Nephron progenitor cell (in vitro differentiated cells): ENCODE measurements at regions not wholly inside any gene's neighbourhood (a gene's known extent, or its start where the extent isn't known, plus 50 kb on each side); places are given as distances from the start of the nearest gene placed in this dataset.
"Not testable (repeated sequence)": the region's sequence is repeated elsewhere in the genome, so short reads cannot be mapped to it uniquely, and the experiment has no call there.

Experiments
- DNase-seq: peaks from one replicate; pipeline ENCODE4 v3.0.0; 2021
- H3K27ac Mint-ChIP-seq: 2 replicates; pipeline ENCODE4 v1.8.0; 2021; ENCODE audit warnings: mild to moderate bottlenecking, moderate library complexity, mixed read lengths
- H3K27me3 Mint-ChIP-seq: 2 replicates; pipeline ENCODE4 v1.8.0; 2021; ENCODE audit warnings: mild to moderate bottlenecking, low read depth, mixed read lengths; ENCODE audit not compliant: poor library complexity
- H3K36me3 Mint-ChIP-seq: 2 replicates; pipeline ENCODE4 v1.8.0; 2021; ENCODE audit warnings: low read depth, mixed read lengths
- H3K4me1 Mint-ChIP-seq: 2 replicates; pipeline ENCODE4 v1.8.0; 2021; ENCODE audit warnings: mixed read lengths
- H3K4me3 Mint-ChIP-seq: 2 replicates; pipeline ENCODE4 v1.8.0; 2021; ENCODE audit warnings: mild to moderate bottlenecking, moderate library complexity, mixed read lengths
- H3K9me3 Mint-ChIP-seq: 2 replicates; pipeline ENCODE4 v1.8.0; 2021; ENCODE audit warnings: mild to moderate bottlenecking, moderate library complexity, mixed read lengths
- CTCF ChIP-seq: fragments of 200-600 bp; sonication (generic); IDR thresholded peaks from 2 replicates; pipeline ENCODE4 v1.5.0; 2021; ENCODE audit warnings: antibody characterized with exemption

DNA sequence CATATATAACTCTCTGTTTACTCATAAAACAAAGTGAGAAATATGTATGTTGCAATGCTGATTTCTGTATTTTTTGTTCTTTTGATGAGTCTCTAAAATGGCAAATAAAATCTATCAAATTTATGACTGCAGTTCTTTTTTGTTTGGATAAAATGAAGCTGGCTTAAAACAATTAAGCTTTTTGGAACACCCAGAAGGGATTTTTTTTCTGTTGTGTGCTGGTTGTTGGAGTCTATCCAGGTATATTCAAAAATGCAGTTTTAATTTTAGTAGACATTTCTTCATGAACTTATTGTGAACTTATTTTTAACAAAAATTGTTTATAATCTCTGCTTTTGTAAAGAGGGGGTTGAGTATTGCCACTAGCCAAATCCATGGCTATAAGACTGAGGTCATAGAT, 405.5 kb downstream of the RAP2B start:
- peaks cover 36% of the 10 kb centered on the region for H3K9me3 Mint-ChIP-seq
- no peaks in the 10 kb centered on the region for H3K4me1 Mint-ChIP-seq
- H3K27ac Mint-ChIP-seq, result no peak overlapping the region
- H3K27me3 Mint-ChIP-seq, result no peaks in the 10 kb centered on the region
- DNase-seq, result no peak
- no peak for TF ChIP-seq CTCF
- peaks cover 5% of the 10 kb centered on the region for H3K36me3 Mint-ChIP-seq
- H3K4me3 Mint-ChIP-seq, result no peak overlapping the region

DNA sequence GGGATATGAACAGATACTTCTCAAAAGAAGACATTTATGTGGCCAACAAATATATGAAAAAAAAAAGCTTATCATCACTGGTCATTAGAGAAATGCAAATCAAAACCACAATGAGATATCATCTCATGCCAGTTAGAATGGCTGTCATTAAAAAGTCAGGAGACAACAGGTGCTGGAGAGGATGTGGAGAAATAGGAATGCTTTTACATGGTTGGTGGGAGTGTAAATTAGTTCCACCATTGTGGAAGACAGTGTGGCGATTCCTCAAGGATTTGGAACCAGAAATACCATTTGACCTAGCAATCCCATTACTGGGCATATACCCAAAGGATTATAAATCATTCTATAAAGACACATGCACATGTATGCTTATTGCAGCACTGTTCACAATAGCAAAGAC, 408.5 kb downstream of the RAP2B start:
- not testable (repeated sequence) for H3K36me3 Mint-ChIP-seq

GRCh38 chr3:153572165-153572564, 410.1 kb downstream of the RAP2B start:
- TF ChIP-seq CTCF, result no peak
- H3K9me3 Mint-ChIP-seq, result peaks cover 13% of the 10 kb centered on the region
- H3K4me3 Mint-ChIP-seq, result no peak overlapping the region
- no peak overlapping the region for H3K27ac Mint-ChIP-seq
- no peaks in the 10 kb centered on the region for H3K36me3 Mint-ChIP-seq
- no peak for DNase-seq
- no peaks in the 10 kb centered on the region for H3K27me3 Mint-ChIP-seq
- H3K4me1 Mint-ChIP-seq, result no peaks in the 10 kb centered on the region

More for the DNA sequence above, 408.5 kb downstream of the RAP2B start:
- not testable (repeated sequence) for H3K4me3 Mint-ChIP-seq, DNase-seq, H3K27ac Mint-ChIP-seq, H3K4me1 Mint-ChIP-seq, H3K27me3 Mint-ChIP-seq
- H3K9me3 Mint-ChIP-seq, result peaks cover 13% of the 10 kb centered on the region

- no peak for DNase-seq
- H3K4me1 Mint-ChIP-seq, result no peaks in the 10 kb centered on the region
- H3K27ac Mint-ChIP-seq, result no peak overlapping the region
- TF ChIP-seq CTCF, result no peak
- no peak overlapping the region for H3K4me3 Mint-ChIP-seq
- no peaks in the 10 kb centered on the region for H3K27me3 Mint-ChIP-seq
- peaks cover 13% of the 10 kb centered on the region for H3K9me3 Mint-ChIP-seq
- no peaks in the 10 kb centered on the region for H3K36me3 Mint-ChIP-seq
Observed at GRCh38 chr3:153572654-153573053, 410.6 kb downstream of the RAP2B start.

DNA sequence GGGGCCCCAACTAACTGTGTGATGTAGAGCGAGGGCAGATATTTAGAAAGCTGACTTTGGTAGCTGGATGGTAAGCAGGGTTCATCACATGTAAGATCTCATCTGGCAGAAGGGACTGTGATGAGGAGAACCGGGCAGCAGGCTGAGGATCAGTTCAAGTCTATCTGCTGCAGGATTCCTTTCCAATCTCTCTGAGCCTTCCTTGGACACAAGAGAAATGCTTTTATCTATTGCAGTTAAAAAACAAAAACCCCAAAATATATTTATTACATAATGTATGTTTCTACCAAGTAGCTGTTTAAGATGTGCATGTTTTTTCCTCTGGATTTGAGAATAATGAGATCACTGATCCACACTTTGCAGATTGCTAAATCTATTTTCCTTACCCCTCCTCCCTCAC, 411.5 kb downstream of the RAP2B start:
- Mint-ChIP-seq H3K27ac (no peak overlapping the region), H3K4me3 (no peak overlapping the region), H3K27me3 (no peaks in the 10 kb centered on the region), H3K4me1 (no peaks in the 10 kb centered on the region), H3K36me3 (no peaks in the 10 kb centered on the region), H3K9me3 (peaks cover 13% of the 10 kb centered on the region)
- no peak for DNase-seq
- no peak for TF ChIP-seq CTCF

DNA sequence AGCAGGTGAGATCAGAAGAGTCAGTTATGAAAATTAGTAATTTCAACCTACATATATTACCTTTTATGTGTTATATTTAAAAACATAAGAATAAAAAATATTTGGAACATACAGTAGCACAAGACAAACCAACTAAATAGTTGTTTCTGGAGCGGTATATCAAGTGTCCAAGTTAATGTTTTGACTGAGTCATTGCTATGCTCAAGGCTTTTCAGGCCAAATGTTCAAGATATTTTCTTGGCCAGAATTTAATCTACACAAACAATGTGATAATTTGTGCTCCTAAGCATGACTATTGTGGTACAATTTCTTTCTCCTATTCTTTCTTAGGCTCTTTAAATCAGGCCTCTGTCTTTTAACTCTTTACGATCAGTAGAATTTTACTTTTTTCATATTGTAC, 412.4 kb downstream of the RAP2B start:
- Mint-ChIP-seq H3K36me3 (no peaks in the 10 kb centered on the region), H3K27me3 (no peaks in the 10 kb centered on the region), H3K9me3 (peaks cover 6% of the 10 kb centered on the region), H3K4me1 (no peaks in the 10 kb centered on the region), H3K4me3 (no peak overlapping the region), H3K27ac (no peak overlapping the region)
- TF ChIP-seq CTCF, result no peak
- DNase-seq, result no peak
